Keratinocyte (primary cell): ENCODE measurements at regions not wholly inside any gene's neighbourhood (a gene's known extent, or its start where the extent isn't known, plus 50 kb on each side); places are given as distances from the start of the nearest gene placed in this dataset.

Experiments
- DNase-seq: peaks from one replicate; pipeline ENCODE4 v3.0.0-alpha.2; 2011; ENCODE audit warnings: low read depth, missing footprints, low spot score
- FAIRE-seq: peaks from 2 replicates; lab custom pipeline; 2011; peaks lifted over from hg19 to GRCh38; lab: Jason Lieb, UNC
- H2AFZ ChIP-seq: 2 replicates; pipeline ENCODE4 v1.6.0; 2012; ENCODE audit warnings: low read length, control low read depth, inconsistent platforms; ENCODE audit not compliant: control insufficient read depth
- H3K27ac ChIP-seq: 2 replicates; pipeline ENCODE4 v1.5.1; 2011; ENCODE audit warnings: low read length; ENCODE audit not compliant: control insufficient read depth, insufficient read depth
- H3K27me3 ChIP-seq: 3 replicates; pipeline ENCODE4 v1.6.0; 2011; ENCODE audit warnings: low read length; ENCODE audit not compliant: control insufficient read depth, insufficient read depth; ENCODE audit errors: extremely low read depth
- H3K36me3 ChIP-seq, 2 experiments: 2 replicates in 1 of 2; 3 replicates in 1 of 2; pipeline ENCODE4 v1.5.1; 2011; ENCODE audit warnings: low read length in 2 of 2, mild to moderate bottlenecking in 1 of 2; ENCODE audit not compliant: control insufficient read depth in 2 of 2, insufficient read depth in 2 of 2; ENCODE audit errors: extremely low read depth in 1 of 2
- H3K4me1 ChIP-seq: 3 replicates; pipeline ENCODE4 v1.5.1; 2011; ENCODE audit warnings: low read length; ENCODE audit not compliant: control insufficient read depth, insufficient read depth; ENCODE audit errors: extremely low read depth
- H3K4me2 ChIP-seq: 3 replicates; pipeline ENCODE4 v1.6.0; 2011; ENCODE audit warnings: low read depth, low read length; ENCODE audit not compliant: control insufficient read depth, insufficient read depth; ENCODE audit errors: extremely low read depth
- H3K4me3 ChIP-seq, 3 experiments: fragments of 200-600 bp in 1 of 3; sonication (generic) in 1 of 3; 2 replicates in 2 of 3; 3 replicates in 1 of 3; pipeline ENCODE4 v1.5.1; 2011 to 2016; ENCODE audit warnings: low read length in 3 of 3, mild to moderate bottlenecking in 3 of 3, control low read depth in 2 of 3, inconsistent platforms in 1 of 3, low read depth in 1 of 3, mixed read lengths in 1 of 3, mixed run types in 1 of 3, moderate library complexity in 1 of 3; ENCODE audit not compliant: control insufficient read depth in 2 of 3, insufficient read depth in 2 of 3; ENCODE audit errors: extremely low read depth in 1 of 3
- H3K79me2 ChIP-seq: 2 replicates; pipeline ENCODE4 v1.6.0; 2012; ENCODE audit warnings: low read length; ENCODE audit not compliant: control insufficient read depth, insufficient read depth
- H3K9ac ChIP-seq: 3 replicates; pipeline ENCODE4 v1.6.0; 2011; ENCODE audit warnings: low read length; ENCODE audit not compliant: control insufficient read depth, insufficient read depth; ENCODE audit errors: extremely low read depth
- H3K9me1 ChIP-seq: 3 replicates; pipeline ENCODE4 v1.6.0; 2011; ENCODE audit warnings: low read length; ENCODE audit not compliant: control insufficient read depth, insufficient read depth; ENCODE audit errors: extremely low read depth
- H3K9me3 ChIP-seq: 2 replicates; pipeline ENCODE4 v1.5.1; 2012; ENCODE audit warnings: low read depth, low read length; ENCODE audit not compliant: control insufficient read depth
- H4K20me1 ChIP-seq: 3 replicates; pipeline ENCODE4 v1.6.0; 2011; ENCODE audit warnings: low read length; ENCODE audit not compliant: control insufficient read depth, insufficient read depth; ENCODE audit errors: extremely low read depth
- EZH2 ChIP-seq: IDR thresholded peaks from one replicate; pipeline ENCODE4 v1.6.1; 2012; ENCODE audit warnings: inconsistent platforms, mild to moderate bottlenecking, low read length, moderate library complexity
- dilution Hi-C: fragments of 300-500 bp; cut with MboI; formaldehyde crosslinking; loops from one replicate; pipeline ENCODE4 v1.7.0; 2020; ENCODE audit warnings: low sequenced_read_pairs; ENCODE audit not compliant: extremely low pct_ligation_motif_present
- TF ChIP-seq, protein P1 (sequence below), 3 experiments: IDR thresholded peaks in 1 of 3; conservative IDR thresholded peaks in 1 of 3; optimal IDR thresholded peaks in 1 of 3; 2 replicates in 2 of 3; 3 replicates in 1 of 3; pipeline versions ENCODE3 to v1.5.1; 2011; ENCODE audit warnings: low read length in 3 of 3, mild to moderate bottlenecking in 3 of 3, moderate library complexity in 2 of 3, control low read depth in 1 of 3, inconsistent platforms in 1 of 3; ENCODE audit not compliant: insufficient read depth in 2 of 3; ENCODE audit errors: extremely low read depth in 1 of 3

DNA sequence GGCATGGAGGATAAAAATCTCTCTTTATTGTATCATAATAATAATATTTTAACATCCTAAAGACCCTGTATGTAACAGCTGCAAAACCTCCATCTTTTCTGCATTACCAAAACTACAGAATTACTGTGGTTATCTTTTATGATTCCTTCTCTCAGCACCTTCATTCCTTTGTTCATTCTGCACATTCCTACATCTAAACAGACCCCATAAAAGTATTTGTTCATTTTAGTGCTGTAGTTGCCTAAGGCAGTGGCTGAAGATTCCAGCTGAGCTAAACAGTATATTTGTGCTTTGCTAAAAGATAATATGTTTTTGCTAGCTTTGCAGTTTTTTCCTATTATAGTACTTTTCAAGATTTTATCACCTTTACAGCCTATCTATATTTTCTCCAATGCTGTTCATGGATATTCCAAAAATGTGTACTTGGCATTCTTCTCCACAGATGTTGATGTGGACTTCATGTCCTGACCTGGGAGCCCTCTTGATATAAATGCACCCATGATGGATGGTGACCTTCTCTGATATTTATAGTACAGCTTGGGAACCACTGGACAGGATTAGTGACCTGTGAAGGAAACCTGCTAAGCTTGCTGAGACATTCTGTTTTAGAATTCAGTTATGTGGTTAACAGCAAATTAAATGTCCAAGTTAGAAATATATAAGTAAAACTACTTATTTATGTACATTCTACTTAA lies 2832.9 kb upstream of the PCDH20 start:
- Histone ChIP-seq H2AFZ (no peak overlapping the region), H3K9me1 (no peaks in the 10 kb centered on the region), H3K4me1 (no peaks in the 10 kb centered on the region), H4K20me1 (no peaks in the 10 kb centered on the region), H3K9me3 (no peaks in the 10 kb centered on the region), H3K4me2 (no peak overlapping the region), H3K27ac (no peak overlapping the region), H3K27me3 (no peaks in the 10 kb centered on the region), H3K9ac (no peak overlapping the region), H3K79me2 (no peaks in the 10 kb centered on the region), H3K4me3 (no peak overlapping the region), H3K36me3 (no peaks in the 10 kb centered on the region)
- FAIRE-seq (no peak), DNase-seq (no peak)
- no peak for TF ChIP-seq EZH2
- TF ChIP-seq, protein P1, sequence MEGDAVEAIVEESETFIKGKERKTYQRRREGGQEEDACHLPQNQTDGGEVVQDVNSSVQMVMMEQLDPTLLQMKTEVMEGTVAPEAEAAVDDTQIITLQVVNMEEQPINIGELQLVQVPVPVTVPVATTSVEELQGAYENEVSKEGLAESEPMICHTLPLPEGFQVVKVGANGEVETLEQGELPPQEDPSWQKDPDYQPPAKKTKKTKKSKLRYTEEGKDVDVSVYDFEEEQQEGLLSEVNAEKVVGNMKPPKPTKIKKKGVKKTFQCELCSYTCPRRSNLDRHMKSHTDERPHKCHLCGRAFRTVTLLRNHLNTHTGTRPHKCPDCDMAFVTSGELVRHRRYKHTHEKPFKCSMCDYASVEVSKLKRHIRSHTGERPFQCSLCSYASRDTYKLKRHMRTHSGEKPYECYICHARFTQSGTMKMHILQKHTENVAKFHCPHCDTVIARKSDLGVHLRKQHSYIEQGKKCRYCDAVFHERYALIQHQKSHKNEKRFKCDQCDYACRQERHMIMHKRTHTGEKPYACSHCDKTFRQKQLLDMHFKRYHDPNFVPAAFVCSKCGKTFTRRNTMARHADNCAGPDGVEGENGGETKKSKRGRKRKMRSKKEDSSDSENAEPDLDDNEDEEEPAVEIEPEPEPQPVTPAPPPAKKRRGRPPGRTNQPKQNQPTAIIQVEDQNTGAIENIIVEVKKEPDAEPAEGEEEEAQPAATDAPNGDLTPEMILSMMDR (optimal IDR thresholded peaks at IDR 0.05 in 1 of 3, IDR thresholded peaks at IDR 0.05 in 1 of 3, conservative IDR thresholded peaks at IDR 0.05 in 1 of 3; ENCODE audit: extremely low read depth in 1 of 3, insufficient read depth in 2 of 3, low read length in 3 of 3): no peak
- dilution Hi-C loops: no loop called here

DNA sequence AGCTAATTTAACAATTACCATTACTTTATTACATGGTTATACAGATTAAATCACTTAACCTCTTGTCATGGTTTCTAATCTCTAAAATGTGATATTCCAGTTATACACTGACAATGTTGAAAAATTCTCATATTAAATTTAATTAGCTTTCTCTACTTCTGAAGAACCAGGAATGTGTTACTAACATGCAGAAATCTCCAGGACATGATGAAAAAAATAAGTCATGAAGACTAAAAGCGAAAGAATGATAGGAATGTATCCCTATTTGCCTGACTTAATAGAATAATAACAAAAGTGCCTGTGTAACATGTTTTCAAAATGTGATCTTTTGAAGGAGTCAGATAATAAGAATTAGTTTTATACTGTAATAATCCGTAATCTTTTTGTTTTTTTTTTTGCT lies 2823.7 kb upstream of the PCDH20 start:
- H3K9me1 ChIP-seq: no peaks in the 10 kb centered on the region
- no peaks in the 10 kb centered on the region for H3K9me3 ChIP-seq
- no peak for DNase-seq
- dilution Hi-C loops: no loop called here
- no peaks in the 10 kb centered on the region for H3K79me2 ChIP-seq
- no peaks in the 10 kb centered on the region for H4K20me1 ChIP-seq
- no peak for FAIRE-seq
- no peak overlapping the region for H3K4me3 ChIP-seq
- no peak overlapping the region for H3K27ac ChIP-seq
- no peaks in the 10 kb centered on the region for H3K27me3 ChIP-seq
- H2AFZ ChIP-seq: no peak overlapping the region
- H3K4me2 ChIP-seq: no peak overlapping the region
- no peak for TF ChIP-seq EZH2
- H3K36me3 ChIP-seq: no peaks in the 10 kb centered on the region
- no peak overlapping the region for H3K9ac ChIP-seq
- H3K4me1 ChIP-seq: no peaks in the 10 kb centered on the region

DNA sequence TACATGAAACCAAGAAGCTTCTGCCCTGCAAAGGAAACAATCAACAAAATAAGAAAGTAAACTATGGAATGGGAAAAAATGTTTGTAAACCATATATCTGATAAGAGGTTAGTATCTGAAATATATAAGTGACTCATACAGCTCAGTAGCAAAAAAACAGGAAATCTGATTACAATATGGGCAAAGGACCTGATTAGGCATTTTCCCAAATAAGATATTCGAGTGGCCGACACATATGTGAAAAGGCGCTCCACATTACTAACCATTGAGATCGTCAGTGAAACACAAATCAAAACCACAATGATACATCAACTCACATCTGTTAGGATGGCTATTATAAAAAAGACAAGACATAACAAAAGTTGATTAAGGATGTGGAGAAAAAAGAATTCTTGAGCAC lies 2818.6 kb upstream of the PCDH20 start:
- Histone ChIP-seq H2AFZ (no peak overlapping the region), H3K4me2 (no peak overlapping the region), H3K4me1 (no peaks in the 10 kb centered on the region), H3K9ac (no peak overlapping the region), H3K9me1 (no peaks in the 10 kb centered on the region), H3K27ac (no peak overlapping the region), H3K36me3 (no peaks in the 10 kb centered on the region), H4K20me1 (no peaks in the 10 kb centered on the region), H3K4me3 (no peak overlapping the region), H3K9me3 (no peaks in the 10 kb centered on the region), H3K79me2 (no peaks in the 10 kb centered on the region), H3K27me3 (no peaks in the 10 kb centered on the region)
- FAIRE-seq (no peak), DNase-seq (no peak)
- dilution Hi-C loops: no loop called here
- TF ChIP-seq EZH2: no peak
- TF ChIP-seq, protein P1 (optimal IDR thresholded peaks at IDR 0.05 in 1 of 3, IDR thresholded peaks at IDR 0.05 in 1 of 3, conservative IDR thresholded peaks at IDR 0.05 in 1 of 3; ENCODE audit: extremely low read depth in 1 of 3, insufficient read depth in 2 of 3, low read length in 3 of 3): no peak
